SH-SY5Y (cell line): ENCODE measurements at regions not wholly inside any gene's neighbourhood (a gene's known extent, or its start where the extent isn't known, plus 50 kb on each side); places are given as distances from the start of the nearest gene placed in this dataset.

Experiments
- GATA2 ChIP-seq: IDR thresholded peaks from 2 replicates; pipeline ENCODE4 v1.6.1; 2011; ENCODE audit warnings: mild to moderate bottlenecking, low read depth, low read length
- GATA3 ChIP-seq: IDR thresholded peaks from 2 replicates; pipeline ENCODE4 v1.6.1; 2011; ENCODE audit warnings: low read depth, mild to moderate bottlenecking, low read length, moderate library complexity

DNA sequence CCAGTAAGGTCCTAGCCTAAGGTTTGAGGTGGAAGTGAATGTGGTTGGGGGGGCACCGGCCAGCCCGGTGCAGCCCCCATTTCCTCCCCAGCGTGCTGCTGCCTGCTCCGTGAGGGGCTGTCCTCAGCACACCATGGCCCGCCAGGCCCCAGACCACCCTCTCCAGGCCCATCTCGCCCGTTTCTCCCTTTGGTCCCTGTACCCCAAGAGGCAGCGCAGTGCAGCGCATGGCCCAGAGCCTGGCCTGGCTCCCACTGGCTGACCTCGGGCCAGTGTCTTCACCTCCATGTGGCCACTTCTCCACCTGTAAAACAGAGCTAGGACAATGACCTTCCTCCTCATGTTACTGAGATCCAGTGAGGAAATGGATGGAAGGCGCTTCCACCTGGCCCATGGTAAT is 170.0 kb upstream of the GSE1 start:
- TF ChIP-seq GATA3 (no peak), GATA2 (no peak)
